Left cardiac atrium (tissue), 4 donors: ENCODE measurements at regions not wholly inside any gene's neighbourhood (a gene's known extent, or its start where the extent isn't known, plus 50 kb on each side); places are given as distances from the start of the nearest gene placed in this dataset.

ENCODE experiments used
- ATAC-seq, 2 donors: fragments of 200-7000 bp; cut with Tn5 transposase; one replicate each; pipeline ENCODE4 v1.9.1; 2020; ENCODE audit warnings: mild to moderate bottlenecking in 2 of 2, moderate library complexity in 2 of 2
- DNase-seq: peaks from one replicate; pipeline ENCODE4 v3.0.0-alpha.2; 2020
- intact Hi-C, 2 donors: fragments of 100-400 bp; cut with DNase I; formaldehyde crosslinking; loops; one replicate each; pipeline versions ENCODE4 v1.14.1 to v1.15.1; 2022 to 2023
- donor health status: DM: no; HTN: yes; CAD: no.
- donor health status: DM: no; HTN: yes; CAD: no; lungs with severe emphysema.
- donor health status: DM: yes; HTN: yes; CAD: no.
- donor health status: Dilated cardiomyopathy.

GRCh38 chr7:16193631-16194030, 227.7 kb downstream of the CRPPA start:
- intact Hi-C loops: no loop called here
- ATAC-seq (no peak), DNase-seq (no peak)

- ATAC-seq (no peak), DNase-seq (no peak)
- intact Hi-C loops: no loop called here
These were observed 232.2 kb downstream of the CRPPA start for GRCh38 chr7:16189026-16189715.

- intact Hi-C loops: no loop called here
- DNase-seq (no peak), ATAC-seq (no peak)
These were observed 234.2 kb downstream of the CRPPA start for GRCh38 chr7:16187131-16187530.

GRCh38 chr7:16178585-16178984, 242.8 kb downstream of the CRPPA start:
- ATAC-seq: no peak
- intact Hi-C loops: no loop called here
- DNase-seq: no peak

GRCh38 chr7:16178092-16178491, 243.2 kb downstream of the CRPPA start:
- ATAC-seq (no peak), DNase-seq (no peak)
- intact Hi-C loops: no loop called here

GRCh38 chr7:16174253-16174652, 247.1 kb downstream of the CRPPA start:
- DNase-seq (no peak), ATAC-seq (no peak)
- intact Hi-C loops: no loop called here

GRCh38 chr7:16172366-16172765, 249.0 kb downstream of the CRPPA start:
- intact Hi-C loops: no loop called here
- no peak for DNase-seq
- ATAC-seq: no peak

- intact Hi-C loops: no loop called here
- DNase-seq (no peak), ATAC-seq (no peak)
These were observed 249.4 kb downstream of the CRPPA start for GRCh38 chr7:16171928-16172327.

GRCh38 chr7:16170671-16171070, 250.7 kb downstream of the CRPPA start:
- DNase-seq (no peak), ATAC-seq (no peak)
- intact Hi-C loops: no loop called here

GRCh38 chr7:16169537-16169936, 251.8 kb downstream of the CRPPA start:
- intact Hi-C loops: no loop called here
- ATAC-seq: no peak
- no peak for DNase-seq

- no peak for DNase-seq
- ATAC-seq: no peak
- intact Hi-C loops: no loop called here
These were observed 253.8 kb downstream of the CRPPA start for GRCh38 chr7:16167526-16167925.

- DNase-seq (no peak), ATAC-seq (no peak)
- intact Hi-C loops: no loop called here
These were observed 277.0 kb downstream of the CRPPA start for GRCh38 chr7:16144361-16144760.

- intact Hi-C loops: no loop called here
- DNase-seq: no peak
- no peak for ATAC-seq
These were observed 283.4 kb downstream of the CRPPA start for GRCh38 chr7:16137944-16138343.

GRCh38 chr7:16136896-16137295, 284.4 kb downstream of the CRPPA start:
- DNase-seq (no peak), ATAC-seq (no peak)
- intact Hi-C loops: no loop called here

GRCh38 chr7:16135658-16136057, 285.7 kb downstream of the CRPPA start:
- ATAC-seq: no peak
- intact Hi-C loops: no loop called here

GRCh38 chr7:16130111-16131110, 290.9 kb downstream of the CRPPA start:
- DNase-seq: no peak
- intact Hi-C loops: no loop called here
- ATAC-seq: peak in 1 of 2 donors; percentile 25

More at GRCh38 chr7:16135658-16136057, 285.7 kb downstream of the CRPPA start:
- DNase-seq: no peak

GRCh38 chr7:16129431-16130110, 291.8 kb downstream of the CRPPA start:
- DNase-seq: no peak
- intact Hi-C loops: no loop called here
- no peak for ATAC-seq

GRCh38 chr7:16123117-16123770, 298.1 kb downstream of the CRPPA start:
- no peak for ATAC-seq
- intact Hi-C loops: no loop called here
- no peak for DNase-seq

- ATAC-seq (no peak), DNase-seq (no peak)
- intact Hi-C loops: no loop called here
These were observed 299.4 kb downstream of the CRPPA start for GRCh38 chr7:16121876-16122390.
